Loucy (cell line): ENCODE measurements at regions not wholly inside any gene's neighbourhood (a gene's known extent, or its start where the extent isn't known, plus 50 kb on each side); places are given as distances from the start of the nearest gene placed in this dataset.

ENCODE experiments used
- CTCF ChIP-seq: fragments of 200-600 bp; sonication (generic); conservative IDR thresholded peaks from 2 replicates; pipeline ENCODE4 v1.5.1; 2014; ENCODE audit warnings: mild to moderate bottlenecking, antibody characterized with exemption, low read length
- EZH2phosphoT487 ChIP-seq: fragments of 200-600 bp; IDR thresholded peaks from 2 replicates; pipeline ENCODE4 v1.6.1; 2018; ENCODE audit warnings: antibody characterized with exemption, mild to moderate bottlenecking, moderate library complexity, borderline replicate concordance

- TF ChIP-seq CTCF (no peak), EZH2phosphoT487 (no peak)
These were observed 356.9 kb upstream of the MARCKS start for GRCh38 chr6:113500221-113500620.
